ENCODE measurements at regions not wholly inside any gene's neighbourhood (a gene's known extent, or its start where the extent isn't known, plus 50 kb on each side); places are given as distances from the start of the nearest gene placed in this dataset.

DNA sequence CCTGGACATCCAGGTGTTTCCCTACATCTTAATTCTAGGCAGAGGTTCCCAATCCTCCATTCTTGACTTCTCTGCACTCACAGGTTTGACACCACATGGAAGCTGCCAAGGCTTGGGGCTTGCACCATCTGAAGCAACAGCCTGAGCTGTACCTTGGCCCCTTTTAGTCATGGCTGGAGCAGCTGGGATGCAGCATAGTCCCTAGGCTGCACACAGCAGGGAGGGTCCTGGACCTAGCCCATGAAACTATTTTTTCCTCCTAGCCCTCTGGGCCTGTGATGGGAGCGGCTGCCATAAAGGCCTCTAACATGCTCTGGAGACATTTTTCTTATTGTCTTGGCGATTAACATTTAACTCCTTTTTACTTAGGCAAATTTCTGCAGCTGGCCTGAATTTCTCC, 417.2 kb upstream of the FLRT2 start:
- TF ChIP-seq, protein P1, sequence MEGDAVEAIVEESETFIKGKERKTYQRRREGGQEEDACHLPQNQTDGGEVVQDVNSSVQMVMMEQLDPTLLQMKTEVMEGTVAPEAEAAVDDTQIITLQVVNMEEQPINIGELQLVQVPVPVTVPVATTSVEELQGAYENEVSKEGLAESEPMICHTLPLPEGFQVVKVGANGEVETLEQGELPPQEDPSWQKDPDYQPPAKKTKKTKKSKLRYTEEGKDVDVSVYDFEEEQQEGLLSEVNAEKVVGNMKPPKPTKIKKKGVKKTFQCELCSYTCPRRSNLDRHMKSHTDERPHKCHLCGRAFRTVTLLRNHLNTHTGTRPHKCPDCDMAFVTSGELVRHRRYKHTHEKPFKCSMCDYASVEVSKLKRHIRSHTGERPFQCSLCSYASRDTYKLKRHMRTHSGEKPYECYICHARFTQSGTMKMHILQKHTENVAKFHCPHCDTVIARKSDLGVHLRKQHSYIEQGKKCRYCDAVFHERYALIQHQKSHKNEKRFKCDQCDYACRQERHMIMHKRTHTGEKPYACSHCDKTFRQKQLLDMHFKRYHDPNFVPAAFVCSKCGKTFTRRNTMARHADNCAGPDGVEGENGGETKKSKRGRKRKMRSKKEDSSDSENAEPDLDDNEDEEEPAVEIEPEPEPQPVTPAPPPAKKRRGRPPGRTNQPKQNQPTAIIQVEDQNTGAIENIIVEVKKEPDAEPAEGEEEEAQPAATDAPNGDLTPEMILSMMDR (IDR thresholded peaks at IDR 0.05), result no peak
- TF ChIP-seq EP300 (IDR thresholded peaks at IDR 0.05), result no peak
- TF ChIP-seq POLR2A (IDR thresholded peaks at IDR 0.05), result no peak
- no peak for TF ChIP-seq POLR2AphosphoS5 (IDR thresholded peaks at IDR 0.05)
